Stimulated activated CD4-positive, alpha-beta T cell treated with anti-CD3 and anti-CD28 coated beads, TNF-alpha, amount 100 ng/mL, for 1 hour (primary cell): ENCODE measurements at regions not wholly inside any gene's neighbourhood (a gene's known extent, or its start where the extent isn't known, plus 50 kb on each side); places are given as distances from the start of the nearest gene placed in this dataset.
"Not testable (repeated sequence)": the region's sequence is repeated elsewhere in the genome, so short reads cannot be mapped to it uniquely, and the experiment has no call there.

Source experiments
- DNase-seq, 3 donors: peaks; one replicate each; pipeline ENCODE4 v3.0.0-alpha.2; 2020; ENCODE audit warnings: low read depth in 3 of 3, low spot score in 1 of 3

DNA sequence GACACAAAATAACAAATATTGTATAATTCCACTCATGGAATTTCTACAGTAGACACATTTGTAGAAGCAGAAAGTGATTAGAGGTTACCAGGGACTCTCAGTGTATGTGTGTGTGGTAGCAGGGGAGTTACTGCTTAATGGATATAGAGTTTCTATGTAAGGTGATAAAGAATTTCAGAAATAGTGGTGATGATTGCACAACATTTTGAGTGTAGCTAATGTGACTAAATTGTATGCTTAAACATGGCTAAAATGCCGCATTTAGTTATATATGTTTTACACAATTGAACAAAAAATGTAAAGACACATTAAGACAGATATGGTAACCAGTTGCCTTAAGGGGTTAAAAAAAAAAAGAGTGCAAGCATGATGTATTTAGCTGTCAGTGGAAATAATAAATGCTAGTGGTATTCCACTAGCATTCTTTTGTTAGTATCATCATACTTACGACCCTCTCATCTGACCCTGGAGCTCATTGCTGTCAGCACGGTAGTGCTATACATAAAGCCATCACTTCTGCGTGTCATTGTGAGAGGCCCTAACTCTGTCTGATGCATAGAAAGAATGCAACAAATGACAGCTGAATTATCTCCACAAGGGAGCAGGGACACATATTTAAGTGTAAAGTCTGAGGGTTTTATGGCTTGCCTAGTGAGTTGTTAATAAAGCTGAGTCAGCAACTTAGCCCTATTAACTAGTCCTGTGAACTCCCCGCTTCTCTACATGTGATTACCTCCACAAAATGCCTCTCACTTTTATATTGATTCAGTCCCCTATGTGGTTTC is 134.1 kb upstream of the RXFP2 start:
- no peak for DNase-seq

- not testable (repeated sequence) for DNase-seq
Measured at GRCh38 chr13:31607531-31607930, 131.8 kb upstream of the RXFP2 start.

DNA sequence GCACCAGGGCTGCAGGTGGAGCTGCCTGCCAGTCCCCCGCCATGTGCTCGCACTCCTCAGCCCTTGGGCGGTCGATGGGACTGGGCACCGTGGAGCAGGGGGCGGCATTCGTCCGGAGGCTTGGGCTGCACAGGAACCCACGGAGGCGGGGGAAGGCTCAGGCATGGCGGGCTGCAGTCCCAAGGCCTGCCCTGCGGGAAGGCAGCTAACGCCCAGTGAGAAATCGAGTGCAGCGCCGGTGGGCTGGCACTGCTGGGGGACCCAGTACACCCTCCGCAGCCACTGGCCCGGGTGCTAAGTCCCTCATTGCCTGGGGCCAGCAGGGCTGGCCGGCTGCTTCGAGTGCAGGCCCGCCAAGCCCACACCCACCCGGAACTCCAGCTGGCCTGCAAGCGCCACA is 130.5 kb upstream of the RXFP2 start:
- DNase-seq = not testable (repeated sequence)

DNA sequence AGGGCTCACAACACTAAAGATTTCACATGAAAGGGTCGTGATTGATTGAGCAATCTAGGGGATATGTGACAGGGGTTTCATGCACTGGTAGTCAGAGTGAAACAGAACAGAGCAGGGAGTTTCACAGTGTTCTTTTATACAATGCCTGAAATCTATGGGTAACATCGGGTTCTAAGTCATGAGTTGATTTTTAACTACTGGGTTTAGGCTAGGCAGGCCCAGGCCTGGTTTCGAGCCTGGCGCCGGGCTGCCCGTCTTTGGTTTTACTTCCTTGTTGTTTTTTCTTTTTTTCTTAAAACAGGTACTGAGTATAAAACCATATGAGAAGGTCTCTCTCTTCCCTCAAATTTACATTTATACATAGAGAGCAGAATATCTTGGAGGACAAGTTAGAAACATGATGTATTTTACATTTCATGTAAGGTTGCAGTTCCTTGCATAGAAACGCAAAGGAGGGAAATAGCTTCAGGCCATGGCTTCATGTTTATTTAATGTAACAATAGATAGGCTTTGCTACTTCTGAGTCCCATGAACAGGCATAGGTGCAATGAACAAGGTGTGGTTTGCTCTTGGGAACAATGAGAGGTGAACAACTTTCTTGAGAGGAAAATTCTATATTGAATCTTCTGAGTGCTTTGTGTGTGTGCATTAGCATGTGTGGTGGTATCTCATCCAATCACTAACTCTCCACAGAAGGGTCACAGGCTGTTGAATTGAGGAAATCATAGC is 128.9 kb upstream of the RXFP2 start:
- no peak for DNase-seq

DNA sequence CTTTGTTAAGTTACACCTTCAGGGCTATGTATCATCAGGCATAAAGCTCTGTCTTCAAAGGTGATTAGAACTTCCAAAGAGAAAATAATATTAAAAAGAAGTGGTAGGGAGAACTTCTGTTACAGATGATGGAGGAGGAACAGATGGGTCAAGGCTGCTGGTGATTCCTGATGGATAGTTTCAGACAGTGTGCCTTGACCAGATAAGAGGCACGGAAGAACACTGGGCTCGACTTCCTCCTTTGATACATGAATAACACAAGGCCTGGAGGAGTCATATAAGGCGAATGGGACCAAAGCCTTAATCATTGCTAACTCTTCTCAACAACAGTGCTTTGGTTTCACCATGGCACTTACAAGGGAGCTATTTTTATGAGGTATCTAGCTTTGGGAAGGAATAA is 128.1 kb upstream of the RXFP2 start:
- DNase-seq = no peak

DNA sequence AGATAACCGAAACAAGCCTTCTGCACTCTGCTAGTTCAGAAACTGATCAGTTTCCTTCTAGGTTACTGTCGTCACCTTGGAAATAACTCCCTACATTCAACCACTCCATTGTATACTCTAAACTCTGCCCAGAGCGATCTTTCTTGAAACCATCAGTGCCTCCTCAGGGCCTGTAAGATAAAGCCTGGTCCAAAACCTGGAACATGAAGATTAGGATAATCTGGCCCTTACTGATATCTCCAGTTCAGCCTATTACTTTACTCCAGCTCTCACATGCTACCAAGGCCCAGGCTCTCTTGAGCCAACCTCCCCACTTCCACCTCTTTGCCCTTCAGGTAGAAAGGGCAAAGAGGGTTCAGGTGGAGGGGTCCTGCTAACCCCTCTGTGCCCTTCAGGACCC is 125.3 kb upstream of the RXFP2 start:
- no peak for DNase-seq

GRCh38 chr13:31614704-31615103 is 124.6 kb upstream of the RXFP2 start:
- DNase-seq = no peak

GRCh38 chr13:31625115-31625514 is 114.2 kb upstream of the RXFP2 start:
- no peak for DNase-seq

DNA sequence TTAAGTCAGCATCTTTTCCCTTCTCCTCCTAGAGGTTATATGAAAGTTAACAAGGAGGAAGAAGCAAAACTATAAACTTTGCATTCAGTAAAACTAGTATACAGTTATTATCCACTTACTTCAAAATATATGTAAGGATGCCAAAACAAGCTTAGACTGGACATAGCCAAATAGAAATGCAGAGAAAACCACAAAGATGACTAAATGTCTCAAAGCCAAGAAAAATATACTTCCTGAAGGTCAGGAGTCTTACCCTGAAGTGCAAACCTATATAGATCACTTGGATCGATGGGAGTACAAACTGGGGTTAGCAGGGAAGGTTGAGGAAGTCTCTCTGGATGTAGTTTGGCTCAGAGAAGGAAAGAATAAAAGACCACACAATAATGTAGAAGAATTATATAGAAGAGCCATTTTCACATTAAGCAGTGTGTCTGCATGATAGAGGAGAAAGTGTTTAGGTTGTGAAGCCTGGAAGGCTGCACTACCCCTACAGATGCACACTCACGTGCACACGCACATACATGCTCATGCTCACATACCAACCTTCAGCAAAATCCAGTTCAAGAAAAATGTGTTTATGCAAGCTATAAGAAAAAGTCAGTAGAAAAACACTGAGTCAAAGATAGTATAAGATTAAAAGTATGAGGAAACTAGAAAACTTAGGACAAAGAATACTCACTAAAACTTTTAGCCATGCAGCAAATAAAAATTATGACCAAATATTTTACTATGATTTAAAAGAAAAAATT is 112.1 kb upstream of the RXFP2 start:
- DNase-seq = no peak

- DNase-seq = no peak
Measured at GRCh38 chr13:31629085-31629780, 110.1 kb upstream of the RXFP2 start.

DNA sequence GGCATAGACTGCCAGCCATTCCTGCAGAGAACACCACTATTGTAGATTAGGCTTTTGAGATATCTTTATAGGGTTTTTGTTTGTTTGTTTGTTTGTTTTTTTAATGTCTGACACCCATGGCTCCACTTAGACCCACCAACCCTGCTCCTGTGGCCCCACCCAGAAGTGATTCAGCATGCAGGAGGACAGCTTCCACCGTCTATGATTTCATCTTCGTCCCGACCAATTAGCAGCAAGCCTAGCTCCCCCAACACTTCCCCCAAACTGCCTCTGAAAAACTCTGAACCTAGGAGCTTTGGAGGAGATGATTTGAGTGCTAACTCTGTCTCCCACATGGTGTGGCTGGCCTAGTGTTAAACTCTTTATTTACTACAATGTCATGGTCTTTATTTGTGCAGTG is 108.3 kb upstream of the RXFP2 start:
- DNase-seq = no peak

DNA sequence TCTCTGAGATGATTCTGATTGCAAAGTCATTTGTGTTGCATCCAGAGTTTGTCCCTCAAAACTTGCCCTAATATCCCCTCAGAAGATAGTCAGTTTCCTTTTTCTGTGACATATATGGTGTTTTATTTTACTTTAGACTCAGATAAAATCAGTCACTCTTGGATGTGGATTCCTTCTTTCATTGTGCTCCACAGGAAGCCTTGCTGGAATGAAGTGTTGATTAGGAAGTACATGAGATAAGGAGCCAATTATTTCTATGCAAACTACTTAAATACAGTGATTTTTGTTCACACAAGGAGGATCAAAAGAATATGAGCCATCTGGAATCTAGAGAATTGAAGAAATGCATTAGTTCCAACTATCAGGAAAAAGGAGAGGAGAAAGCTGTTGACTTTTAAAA is 107.6 kb upstream of the RXFP2 start:
- no peak for DNase-seq

DNA sequence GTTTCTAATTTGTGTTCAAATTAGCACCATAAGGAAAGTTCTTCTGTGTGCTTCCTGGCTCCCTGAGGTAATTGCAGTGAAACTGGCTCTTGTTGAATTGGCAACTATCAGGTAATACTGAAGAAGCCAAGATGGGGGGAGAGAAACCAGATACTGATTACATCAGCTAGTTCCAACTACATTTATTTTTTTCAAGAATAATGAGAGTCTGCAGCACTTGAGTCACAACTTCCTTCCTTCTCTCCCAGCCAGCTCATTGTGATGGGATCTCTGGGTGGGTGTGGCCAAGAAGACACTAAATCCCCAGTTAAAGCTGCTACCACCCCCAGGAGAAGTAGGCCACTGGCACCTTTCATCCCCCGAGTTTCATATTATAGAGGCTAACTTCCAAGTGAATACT is 100.7 kb upstream of the RXFP2 start:
- DNase-seq = no peak

- DNase-seq = no peak
Measured at GRCh38 chr13:31639443-31640163, 99.7 kb upstream of the RXFP2 start.

- no peak for DNase-seq
Measured at GRCh38 chr13:31649766-31650165, 89.6 kb upstream of the RXFP2 start.

GRCh38 chr13:31653730-31654129 is 85.6 kb upstream of the RXFP2 start:
- no peak for DNase-seq

DNA sequence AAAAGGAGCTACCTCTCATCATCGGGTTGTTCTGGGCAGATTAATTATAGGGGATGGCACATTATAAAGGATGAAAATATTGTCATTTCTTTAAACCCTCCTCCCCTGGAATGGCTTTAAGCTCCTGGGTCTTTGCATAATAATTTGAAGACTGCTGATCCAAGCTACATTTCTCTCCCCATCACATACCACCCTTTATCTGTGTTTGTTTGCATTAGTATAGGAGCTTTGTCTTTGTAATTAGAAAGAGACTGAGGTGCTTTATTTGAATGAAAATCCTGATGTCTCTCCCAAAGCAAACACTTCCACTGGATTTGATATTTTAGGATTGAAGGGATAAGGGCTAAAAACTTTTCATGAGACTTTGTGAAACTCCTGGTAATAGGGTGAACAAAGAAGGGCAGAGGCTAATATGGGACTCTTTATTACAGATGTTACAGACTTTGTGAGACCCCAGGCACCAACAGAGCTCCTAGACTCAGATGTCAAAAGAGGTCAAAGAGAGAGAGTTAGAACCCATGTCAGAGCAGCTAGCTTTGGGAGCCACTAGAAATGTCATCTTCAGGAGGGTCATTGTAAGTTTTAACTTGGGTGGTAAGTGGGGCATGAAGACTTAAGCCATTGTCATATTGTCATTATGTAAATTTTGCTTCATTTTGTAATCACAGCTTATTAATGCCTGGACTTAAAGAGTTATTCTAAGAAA is 75.3 kb upstream of the RXFP2 start:
- DNase-seq = no peak

- no peak for DNase-seq
Measured at GRCh38 chr13:31670831-31671617, 68.3 kb upstream of the RXFP2 start.

GRCh38 chr13:31674051-31674450 is 65.3 kb upstream of the RXFP2 start:
- no peak for DNase-seq
